B cell (primary cell): ENCODE measurements at regions not wholly inside any gene's neighbourhood (a gene's known extent, or its start where the extent isn't known, plus 50 kb on each side); places are given as distances from the start of the nearest gene placed in this dataset.

Experiments
- CTCF ChIP-seq: fragments of 200-600 bp; IDR thresholded peaks from one replicate; pipeline ENCODE4 v1.8.0; 2022; ENCODE audit warnings: antibody characterized with exemption, mild to moderate bottlenecking
- EZH2 ChIP-seq: IDR thresholded peaks from 2 replicates; pipeline ENCODE4 v1.6.1; 2012; ENCODE audit warnings: borderline replicate concordance, low read depth, mild to moderate bottlenecking, moderate library complexity, low read length; ENCODE audit not compliant: insufficient read depth, poor library complexity, severe bottlenecking

GRCh38 chr12:92558215-92558773 lies 144.5 kb upstream of the PLEKHG7 start:
- TF ChIP-seq CTCF = no peak
- TF ChIP-seq EZH2 = no peak
